GM23338 (cell line): ENCODE measurements at regions not wholly inside any gene's neighbourhood (a gene's known extent, or its start where the extent isn't known, plus 50 kb on each side); places are given as distances from the start of the nearest gene placed in this dataset.

ENCODE experiments used
- ATAC-seq: fragments of 200-7000 bp; cut with Tn5 transposase; 3 replicates; pipeline ENCODE4 v1.9.1; 2020
- DNase-seq: peaks from one replicate; pipeline ENCODE4 v3.0.0-alpha.2; 2015; ENCODE audit warnings: low spot score
- H2AFZ ChIP-seq: fragments of 200-600 bp; sonication (generic); 2 replicates; pipeline ENCODE4 v1.8.0; 2016; ENCODE audit warnings: antibody characterized with exemption, mild to moderate bottlenecking, moderate library complexity
- H3F3A ChIP-seq: fragments of 200-600 bp; sonication (generic); replicated peaks from 2 replicates; pipeline ENCODE4 v1.8.0; 2017; ENCODE audit warnings: antibody characterized with exemption, mixed run types, low read depth
- H3K27ac ChIP-seq: fragments of 200-600 bp; sonication (generic); 2 replicates; pipeline ENCODE4 v1.6.1; 2016; ENCODE audit warnings: low read depth
- H3K27me3 ChIP-seq: fragments of 200-600 bp; sonication (generic); 2 replicates; pipeline ENCODE4 v1.8.0; 2016; ENCODE audit warnings: mild to moderate bottlenecking, mixed run types, moderate library complexity; ENCODE audit not compliant: insufficient read depth
- H3K36me3 ChIP-seq: fragments of 200-600 bp; sonication (generic); 2 replicates; pipeline ENCODE4 v1.8.0; 2016; ENCODE audit warnings: mild to moderate bottlenecking; ENCODE audit not compliant: insufficient read depth
- H3K4me1 ChIP-seq: fragments of 200-600 bp; sonication (generic); 2 replicates; pipeline ENCODE4 v1.8.0; 2016; ENCODE audit warnings: mild to moderate bottlenecking, moderate library complexity; ENCODE audit not compliant: insufficient read depth
- H3K4me2 ChIP-seq: fragments of 200-600 bp; sonication (generic); 2 replicates; pipeline ENCODE4 v1.7.1; 2017; ENCODE audit warnings: mixed run types
- H3K4me3 ChIP-seq: fragments of 200-600 bp; sonication (generic); 2 replicates; pipeline ENCODE4 v1.6.1; 2016; ENCODE audit warnings: mixed run types
- H3K79me2 ChIP-seq: fragments of 200-600 bp; sonication (generic); replicated peaks from 2 replicates; pipeline ENCODE4 v1.8.0; 2017; ENCODE audit warnings: mild to moderate bottlenecking; ENCODE audit not compliant: insufficient read depth
- H3K9me2 ChIP-seq: fragments of 200-600 bp; sonication (generic); 2 replicates; pipeline ENCODE4 v1.8.0; 2017; ENCODE audit not compliant: insufficient read depth
- H4K20me1 ChIP-seq: fragments of 200-600 bp; sonication (generic); replicated peaks from 2 replicates; pipeline ENCODE4 v1.8.0; 2017; ENCODE audit warnings: mild to moderate bottlenecking; ENCODE audit not compliant: insufficient read depth
- H3K27ac Mint-ChIP-seq: 2 replicates; pipeline ENCODE4 v1.8.0; 2020; ENCODE audit warnings: inconsistent platforms, mild to moderate bottlenecking, moderate library complexity, mixed read lengths
- H3K27me3 Mint-ChIP-seq: 3 replicates; pipeline ENCODE4 v1.8.0; 2022; ENCODE audit warnings: low read depth, mild to moderate bottlenecking, moderate library complexity, mixed read lengths, inconsistent platforms; ENCODE audit not compliant: insufficient read depth, poor library complexity
- H3K36me3 Mint-ChIP-seq: 3 replicates; pipeline ENCODE4 v1.8.0; 2021; ENCODE audit warnings: low read depth, mild to moderate bottlenecking, inconsistent platforms, moderate library complexity, mixed read lengths
- H3K4me1 Mint-ChIP-seq: 3 replicates; pipeline ENCODE4 v1.8.0; 2020; ENCODE audit warnings: mild to moderate bottlenecking, inconsistent platforms, mixed read lengths
- H3K4me3 Mint-ChIP-seq: 3 replicates; pipeline ENCODE4 v1.8.0; 2021; ENCODE audit warnings: moderate library complexity, mild to moderate bottlenecking, inconsistent platforms, mixed read lengths
- H3K9me3 Mint-ChIP-seq: 3 replicates; pipeline ENCODE4 v1.8.0; 2020; ENCODE audit warnings: moderate library complexity, mild to moderate bottlenecking, inconsistent platforms, mixed read lengths
- CREB1 ChIP-seq: fragments of 250-450 bp; sonication (Bioruptor Pico); IDR thresholded peaks from 2 replicates; pipeline ENCODE4 v1.5.0; 2020; ENCODE audit warnings: low read depth, mild to moderate bottlenecking, moderate library complexity
- EZH2 ChIP-seq: fragments of 200-600 bp; sonication (generic); IDR thresholded peaks from one replicate; pipeline ENCODE4 v1.8.0; 2017; ENCODE audit warnings: antibody characterized with exemption, mild to moderate bottlenecking, low read depth; ENCODE audit not compliant: unreplicated experiment
- JUNB ChIP-seq: IDR thresholded peaks from one replicate; pipeline ENCODE4 v1.6.1; 2016; ENCODE audit warnings: antibody characterized with exemption; ENCODE audit not compliant: unreplicated experiment
- NANOG ChIP-seq: IDR thresholded peaks from 2 replicates; pipeline ENCODE4 v1.6.1; 2016; ENCODE audit warnings: antibody characterized with exemption, borderline replicate concordance
- POLR2AphosphoS5 ChIP-seq: IDR thresholded peaks from 2 replicates; pipeline ENCODE4 v1.6.1; 2016; ENCODE audit warnings: antibody characterized with exemption, low read depth
- ZNF114 ChIP-seq: fragments of 250-450 bp; sonication (Bioruptor Pico); IDR thresholded peaks from 2 replicates; pipeline ENCODE4 v1.5.0; 2020; ENCODE audit warnings: mild to moderate bottlenecking, moderate library complexity
- ZNF331 ChIP-seq: fragments of 250-450 bp; sonication (Bioruptor Pico); IDR thresholded peaks from 2 replicates; pipeline ENCODE4 v1.5.0; 2020; ENCODE audit warnings: low read depth, mild to moderate bottlenecking, moderate library complexity
- TF ChIP-seq, protein P1 (sequence below), 2 experiments: fragments of 200-600 bp in 1 of 2; sonication (generic) in 1 of 2; conservative IDR thresholded peaks; 2 replicates each; pipeline versions ENCODE4 v1.5.1 to v1.6.1; 2016 to 2017; ENCODE audit warnings: antibody characterized with exemption in 2 of 2, low read depth in 2 of 2, mild to moderate bottlenecking in 2 of 2, moderate library complexity in 1 of 2
- TF ChIP-seq, protein P2 (sequence below): fragments of 250-450 bp; sonication (Bioruptor Pico); IDR thresholded peaks from 2 replicates; pipeline ENCODE4 v1.5.0; 2020; ENCODE audit warnings: mild to moderate bottlenecking, moderate library complexity
- TF ChIP-seq, protein P3 (sequence below): IDR thresholded peaks from 2 replicates; pipeline ENCODE4 v1.6.1; 2016; ENCODE audit warnings: antibody characterized with exemption

DNA sequence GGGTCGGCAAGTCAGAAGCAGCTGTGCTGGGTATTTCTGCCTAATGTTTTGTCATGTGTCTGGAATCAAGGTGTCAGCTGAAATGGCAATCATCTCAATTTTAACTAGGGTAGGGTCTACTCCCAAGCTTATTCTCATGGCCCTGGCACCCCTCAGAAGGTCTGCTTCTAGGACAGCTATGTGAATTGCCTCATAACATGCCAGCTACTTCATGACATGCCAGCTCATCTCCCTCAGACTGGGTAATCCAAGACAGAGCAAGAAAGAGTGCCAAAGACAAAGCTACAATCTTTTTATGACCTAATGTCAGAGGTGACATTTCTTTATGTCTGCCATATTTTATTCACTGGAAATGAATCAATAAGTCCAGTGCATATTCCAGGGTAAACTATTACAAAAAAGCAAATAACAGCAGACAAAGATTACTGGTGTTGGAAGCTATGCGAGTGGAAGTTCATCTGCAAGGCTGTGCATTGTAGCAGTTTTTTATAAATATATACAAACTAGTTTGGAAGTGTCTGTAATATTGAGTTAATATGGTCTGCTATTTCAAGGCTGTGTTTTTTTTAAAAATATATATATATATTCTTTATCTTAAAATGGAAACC lies 153.3 kb downstream of the FSIP2 start:
- no peak overlapping the region for H3K27ac ChIP-seq
- Mint-ChIP-seq H3K4me3 (no peak overlapping the region), H3K27me3 (no peaks in the 10 kb centered on the region), H3K4me1 (peaks cover 2% of the 10 kb centered on the region; the same call in 1 of the 3 replicates), H3K36me3 (no peaks in the 10 kb centered on the region), H3K9me3 (no peaks in the 10 kb centered on the region), H3K27ac (no peak overlapping the region)
- H2AFZ ChIP-seq = no peak overlapping the region
- no peaks in the 10 kb centered on the region for H3K36me3 ChIP-seq
- no peaks in the 10 kb centered on the region for H3K27me3 ChIP-seq
- ATAC-seq = no peak
- no peaks in the 10 kb centered on the region for H3K9me2 ChIP-seq
- no peaks in the 10 kb centered on the region for H3K79me2 ChIP-seq
- TF ChIP-seq NANOG (no peak), ZNF114 (CRISPR knock-in tag) (no peak), CREB1 (CRISPR knock-in tag) (no peak), ZNF331 (CRISPR knock-in tag) (no peak), EZH2 (no peak), JUNB (no peak), POLR2AphosphoS5 (no peak)
- TF ChIP-seq, protein P1, sequence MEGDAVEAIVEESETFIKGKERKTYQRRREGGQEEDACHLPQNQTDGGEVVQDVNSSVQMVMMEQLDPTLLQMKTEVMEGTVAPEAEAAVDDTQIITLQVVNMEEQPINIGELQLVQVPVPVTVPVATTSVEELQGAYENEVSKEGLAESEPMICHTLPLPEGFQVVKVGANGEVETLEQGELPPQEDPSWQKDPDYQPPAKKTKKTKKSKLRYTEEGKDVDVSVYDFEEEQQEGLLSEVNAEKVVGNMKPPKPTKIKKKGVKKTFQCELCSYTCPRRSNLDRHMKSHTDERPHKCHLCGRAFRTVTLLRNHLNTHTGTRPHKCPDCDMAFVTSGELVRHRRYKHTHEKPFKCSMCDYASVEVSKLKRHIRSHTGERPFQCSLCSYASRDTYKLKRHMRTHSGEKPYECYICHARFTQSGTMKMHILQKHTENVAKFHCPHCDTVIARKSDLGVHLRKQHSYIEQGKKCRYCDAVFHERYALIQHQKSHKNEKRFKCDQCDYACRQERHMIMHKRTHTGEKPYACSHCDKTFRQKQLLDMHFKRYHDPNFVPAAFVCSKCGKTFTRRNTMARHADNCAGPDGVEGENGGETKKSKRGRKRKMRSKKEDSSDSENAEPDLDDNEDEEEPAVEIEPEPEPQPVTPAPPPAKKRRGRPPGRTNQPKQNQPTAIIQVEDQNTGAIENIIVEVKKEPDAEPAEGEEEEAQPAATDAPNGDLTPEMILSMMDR (conservative IDR thresholded peaks at IDR 0.05; ENCODE audit: low read depth in 2 of 2) = no peak
- no peak overlapping the region for H3K4me2 ChIP-seq
- H4K20me1 ChIP-seq = no peaks in the 10 kb centered on the region
- H3F3A ChIP-seq = no peaks in the 10 kb centered on the region
- no peak overlapping the region for H3K4me3 ChIP-seq
- DNase-seq = no peak
- H3K4me1 ChIP-seq = no peaks in the 10 kb centered on the region

DNA sequence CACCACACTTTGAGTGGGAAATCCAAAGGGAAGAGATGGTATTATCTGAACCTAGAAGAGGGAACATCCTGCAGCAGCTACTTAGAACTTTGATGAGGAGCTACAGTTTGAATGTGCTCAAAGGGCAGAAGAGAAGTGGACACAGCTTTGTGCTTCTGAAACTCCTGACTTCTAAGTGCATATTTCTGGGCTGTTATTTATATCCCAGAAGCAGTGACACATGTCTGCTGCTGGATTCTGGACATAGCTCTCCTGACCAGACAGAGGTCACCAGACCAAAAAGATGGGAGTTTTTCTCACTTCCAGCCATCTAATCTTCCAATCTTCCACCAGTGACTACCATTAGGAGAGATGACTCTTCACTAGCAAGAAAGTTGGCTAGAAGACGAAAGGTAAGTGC lies 153.9 kb downstream of the FSIP2 start:
- H3K27ac Mint-ChIP-seq = no peak overlapping the region; the same call in 1 of the 2 replicates
- no peaks in the 10 kb centered on the region for H3K9me3 Mint-ChIP-seq
- Histone ChIP-seq H3K9me2 (no peaks in the 10 kb centered on the region), H3K4me1 (no peaks in the 10 kb centered on the region), H3F3A (no peaks in the 10 kb centered on the region), H3K27ac (no peak overlapping the region), H4K20me1 (no peaks in the 10 kb centered on the region), H3K4me3 (no peak overlapping the region), H3K27me3 (no peaks in the 10 kb centered on the region), H3K36me3 (no peaks in the 10 kb centered on the region), H3K79me2 (no peaks in the 10 kb centered on the region), H3K4me2 (no peak overlapping the region), H2AFZ (no peak overlapping the region)
- H3K36me3 Mint-ChIP-seq = no peaks in the 10 kb centered on the region
- H3K4me1 Mint-ChIP-seq = peaks cover 2% of the 10 kb centered on the region; the same call in 1 of the 3 replicates
- DNase-seq = no peak
- H3K27me3 Mint-ChIP-seq = no peaks in the 10 kb centered on the region
- TF ChIP-seq, protein P2, sequence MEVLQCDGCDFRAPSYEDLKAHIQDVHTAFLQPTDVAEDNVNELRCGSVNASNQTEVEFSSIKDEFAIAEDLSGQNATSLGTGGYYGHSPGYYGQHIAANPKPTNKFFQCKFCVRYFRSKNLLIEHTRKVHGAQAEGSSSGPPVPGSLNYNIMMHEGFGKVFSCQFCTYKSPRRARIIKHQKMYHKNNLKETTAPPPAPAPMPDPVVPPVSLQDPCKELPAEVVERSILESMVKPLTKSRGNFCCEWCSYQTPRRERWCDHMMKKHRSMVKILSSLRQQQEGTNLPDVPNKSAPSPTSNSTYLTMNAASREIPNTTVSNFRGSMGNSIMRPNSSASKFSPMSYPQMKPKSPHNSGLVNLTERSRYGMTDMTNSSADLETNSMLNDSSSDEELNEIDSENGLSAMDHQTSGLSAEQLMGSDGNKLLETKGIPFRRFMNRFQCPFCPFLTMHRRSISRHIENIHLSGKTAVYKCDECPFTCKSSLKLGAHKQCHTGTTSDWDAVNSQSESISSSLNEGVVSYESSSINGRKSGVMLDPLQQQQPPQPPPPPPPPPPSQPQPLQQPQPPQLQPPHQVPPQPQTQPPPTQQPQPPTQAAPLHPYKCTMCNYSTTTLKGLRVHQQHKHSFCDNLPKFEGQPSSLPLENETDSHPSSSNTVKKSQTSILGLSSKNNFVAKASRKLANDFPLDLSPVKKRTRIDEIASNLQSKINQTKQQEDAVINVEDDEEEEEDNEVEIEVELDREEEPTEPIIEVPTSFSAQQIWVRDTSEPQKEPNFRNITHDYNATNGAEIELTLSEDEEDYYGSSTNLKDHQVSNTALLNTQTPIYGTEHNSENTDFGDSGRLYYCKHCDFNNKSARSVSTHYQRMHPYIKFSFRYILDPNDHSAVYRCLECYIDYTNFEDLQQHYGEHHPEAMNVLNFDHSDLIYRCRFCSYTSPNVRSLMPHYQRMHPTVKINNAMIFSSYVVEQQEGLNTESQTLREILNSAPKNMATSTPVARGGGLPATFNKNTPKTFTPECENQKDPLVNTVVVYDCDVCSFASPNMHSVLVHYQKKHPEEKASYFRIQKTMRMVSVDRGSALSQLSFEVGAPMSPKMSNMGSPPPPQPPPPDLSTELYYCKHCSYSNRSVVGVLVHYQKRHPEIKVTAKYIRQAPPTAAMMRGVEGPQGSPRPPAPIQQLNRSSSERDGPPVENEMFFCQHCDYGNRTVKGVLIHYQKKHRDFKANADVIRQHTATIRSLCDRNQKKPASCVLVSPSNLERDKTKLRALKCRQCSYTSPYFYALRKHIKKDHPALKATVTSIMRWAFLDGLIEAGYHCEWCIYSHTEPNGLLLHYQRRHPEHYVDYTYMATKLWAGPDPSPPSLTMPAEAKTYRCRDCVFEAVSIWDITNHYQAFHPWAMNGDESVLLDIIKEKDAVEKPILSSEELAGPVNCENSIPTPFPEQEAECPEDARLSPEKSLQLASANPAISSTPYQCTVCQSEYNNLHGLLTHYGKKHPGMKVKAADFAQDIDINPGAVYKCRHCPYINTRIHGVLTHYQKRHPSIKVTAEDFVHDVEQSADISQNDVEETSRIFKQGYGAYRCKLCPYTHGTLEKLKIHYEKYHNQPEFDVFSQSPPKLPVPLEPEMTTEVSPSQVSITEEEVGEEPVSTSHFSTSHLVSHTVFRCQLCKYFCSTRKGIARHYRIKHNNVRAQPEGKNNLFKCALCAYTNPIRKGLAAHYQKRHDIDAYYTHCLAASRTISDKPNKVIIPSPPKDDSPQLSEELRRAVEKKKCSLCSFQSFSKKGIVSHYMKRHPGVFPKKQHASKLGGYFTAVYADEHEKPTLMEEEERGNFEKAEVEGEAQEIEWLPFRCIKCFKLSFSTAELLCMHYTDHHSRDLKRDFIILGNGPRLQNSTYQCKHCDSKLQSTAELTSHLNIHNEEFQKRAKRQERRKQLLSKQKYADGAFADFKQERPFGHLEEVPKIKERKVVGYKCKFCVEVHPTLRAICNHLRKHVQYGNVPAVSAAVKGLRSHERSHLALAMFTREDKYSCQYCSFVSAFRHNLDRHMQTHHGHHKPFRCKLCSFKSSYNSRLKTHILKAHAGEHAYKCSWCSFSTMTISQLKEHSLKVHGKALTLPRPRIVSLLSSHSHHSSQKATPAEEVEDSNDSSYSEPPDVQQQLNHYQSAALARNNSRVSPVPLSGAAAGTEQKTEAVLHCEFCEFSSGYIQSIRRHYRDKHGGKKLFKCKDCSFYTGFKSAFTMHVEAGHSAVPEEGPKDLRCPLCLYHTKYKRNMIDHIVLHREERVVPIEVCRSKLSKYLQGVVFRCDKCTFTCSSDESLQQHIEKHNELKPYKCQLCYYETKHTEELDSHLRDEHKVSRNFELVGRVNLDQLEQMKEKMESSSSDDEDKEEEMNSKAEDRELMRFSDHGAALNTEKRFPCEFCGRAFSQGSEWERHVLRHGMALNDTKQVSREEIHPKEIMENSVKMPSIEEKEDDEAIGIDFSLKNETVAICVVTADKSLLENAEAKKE (CRISPR knock-in tag) = no peak
- TF ChIP-seq ZNF114 (CRISPR knock-in tag) (no peak), JUNB (no peak), NANOG (no peak)
- TF ChIP-seq, protein P3, sequence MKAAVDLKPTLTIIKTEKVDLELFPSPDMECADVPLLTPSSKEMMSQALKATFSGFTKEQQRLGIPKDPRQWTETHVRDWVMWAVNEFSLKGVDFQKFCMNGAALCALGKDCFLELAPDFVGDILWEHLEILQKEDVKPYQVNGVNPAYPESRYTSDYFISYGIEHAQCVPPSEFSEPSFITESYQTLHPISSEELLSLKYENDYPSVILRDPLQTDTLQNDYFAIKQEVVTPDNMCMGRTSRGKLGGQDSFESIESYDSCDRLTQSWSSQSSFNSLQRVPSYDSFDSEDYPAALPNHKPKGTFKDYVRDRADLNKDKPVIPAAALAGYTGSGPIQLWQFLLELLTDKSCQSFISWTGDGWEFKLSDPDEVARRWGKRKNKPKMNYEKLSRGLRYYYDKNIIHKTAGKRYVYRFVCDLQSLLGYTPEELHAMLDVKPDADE = no peak
- no peak overlapping the region for H3K4me3 Mint-ChIP-seq
- ATAC-seq = no peak
